ENCODE measurements at regions not wholly inside any gene's neighbourhood (a gene's known extent, or its start where the extent isn't known, plus 50 kb on each side); places are given as distances from the start of the nearest gene placed in this dataset.

DNA sequence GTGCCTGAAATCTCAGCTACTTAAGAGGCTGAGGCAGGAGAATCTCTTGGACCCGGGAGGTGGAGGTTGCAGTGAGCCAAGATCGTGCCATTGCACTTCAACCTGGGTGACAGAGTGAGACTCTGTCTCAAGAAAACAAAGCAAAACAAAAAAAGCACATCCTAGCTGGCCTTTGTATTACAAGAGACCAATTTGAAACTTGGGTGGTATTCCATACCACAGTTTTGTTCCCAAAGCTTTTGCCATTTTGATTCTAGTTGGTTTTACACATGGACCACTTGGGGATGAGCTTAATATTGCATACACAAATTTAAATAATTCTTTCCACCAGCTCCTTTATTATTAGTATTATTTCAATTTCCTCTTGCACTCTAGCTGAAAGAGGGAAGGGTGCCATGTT is 276.9 kb upstream of the SLC16A7 start:
- TF ChIP-seq, protein P1, sequence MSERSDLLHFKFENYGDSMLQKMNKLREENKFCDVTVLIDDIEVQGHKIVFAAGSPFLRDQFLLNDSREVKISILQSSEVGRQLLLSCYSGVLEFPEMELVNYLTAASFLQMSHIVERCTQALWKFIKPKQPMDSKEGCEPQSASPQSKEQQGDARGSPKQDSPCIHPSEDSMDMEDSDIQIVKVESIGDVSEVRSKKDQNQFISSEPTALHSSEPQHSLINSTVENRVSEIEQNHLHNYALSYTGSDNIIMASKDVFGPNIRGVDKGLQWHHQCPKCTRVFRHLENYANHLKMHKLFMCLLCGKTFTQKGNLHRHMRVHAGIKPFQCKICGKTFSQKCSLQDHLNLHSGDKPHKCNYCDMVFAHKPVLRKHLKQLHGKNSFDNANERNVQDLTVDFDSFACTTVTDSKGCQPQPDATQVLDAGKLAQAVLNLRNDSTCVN (CRISPR knock-in tag; IDR thresholded peaks at IDR 0.05; ENCODE audit: borderline replicate concordance) = no peak
- no peak for TF ChIP-seq SP2 (CRISPR knock-in tag; IDR thresholded peaks at IDR 0.05)
- no peak for TF ChIP-seq KAT2B (IDR thresholded peaks at IDR 0.05; ENCODE audit: borderline replicate concordance, low read depth, low read length)
- TF ChIP-seq, protein P2, sequence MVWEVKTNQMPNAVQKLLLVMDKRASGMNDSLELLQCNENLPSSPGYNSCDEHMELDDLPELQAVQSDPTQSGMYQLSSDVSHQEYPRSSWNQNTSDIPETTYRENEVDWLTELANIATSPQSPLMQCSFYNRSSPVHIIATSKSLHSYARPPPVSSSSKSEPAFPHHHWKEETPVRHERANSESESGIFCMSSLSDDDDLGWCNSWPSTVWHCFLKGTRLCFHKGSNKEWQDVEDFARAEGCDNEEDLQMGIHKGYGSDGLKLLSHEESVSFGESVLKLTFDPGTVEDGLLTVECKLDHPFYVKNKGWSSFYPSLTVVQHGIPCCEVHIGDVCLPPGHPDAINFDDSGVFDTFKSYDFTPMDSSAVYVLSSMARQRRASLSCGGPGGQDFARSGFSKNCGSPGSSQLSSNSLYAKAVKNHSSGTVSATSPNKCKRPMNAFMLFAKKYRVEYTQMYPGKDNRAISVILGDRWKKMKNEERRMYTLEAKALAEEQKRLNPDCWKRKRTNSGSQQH (CRISPR knock-in tag; IDR thresholded peaks at IDR 0.05; ENCODE audit: low read depth) = no peak
- no peak for TF ChIP-seq ZBTB8A (CRISPR knock-in tag; IDR thresholded peaks at IDR 0.05; ENCODE audit: borderline replicate concordance, low read depth)
- TF ChIP-seq CEBPG (CRISPR knock-in tag; IDR thresholded peaks at IDR 0.05) = no peak
- no peak for TF ChIP-seq POLR2AphosphoS5 (IDR thresholded peaks at IDR 0.05; ENCODE audit: low read depth, low read length)
- TF ChIP-seq KDM1A (CRISPR knock-in tag; IDR thresholded peaks at IDR 0.05) = no peak
- no peak for TF ChIP-seq IKZF1 (IDR thresholded peaks at IDR 0.05)
- TF ChIP-seq ZBTB21 (CRISPR knock-in tag; IDR thresholded peaks at IDR 0.05) = no peak
- no peak for TF ChIP-seq MAZ (IDR thresholded peaks at IDR 0.05; ENCODE audit: borderline replicate concordance, low read depth, low read length)
- no peak for TF ChIP-seq MAZ (CRISPR knock-in tag; IDR thresholded peaks at IDR 0.05; ENCODE audit: low read depth)

All from HepG2 (cell line).